H1 (cell line): ENCODE measurements at regions not wholly inside any gene's neighbourhood (a gene's known extent, or its start where the extent isn't known, plus 50 kb on each side); places are given as distances from the start of the nearest gene placed in this dataset. TPM values are rescaled to one million over a fixed set of nuclear protein-coding genes. Genes with fewer than 3 reads are reported as not detected.

ENCODE experiments used
- CTCF ChIA-PET: fragments of 300-600 bp; sonication (Branson Sonifier 250); formaldehyde crosslinking; loops from one replicate; lab custom pipeline; 2021; ENCODE audit not compliant: partially characterized antibody; lab: Charles Lee
- POLR2A ChIA-PET: fragments of 300-600 bp; sonication (Branson Sonifier 250); formaldehyde crosslinking; loops from one replicate; lab custom pipeline; 2021; ENCODE audit warnings: inconsistent platforms; ENCODE audit not compliant: partially characterized antibody; lab: Charles Lee
- DNase-seq, 2 experiments: peaks; one replicate each; pipeline versions ENCODE4 v3.0.0 to v3.0.0-alpha.2; 2010 to 2022; ENCODE audit warnings: low spot score in 2 of 2, low read depth in 1 of 2, mixed read lengths in 1 of 2
- FAIRE-seq: peaks from 2 replicates; lab custom pipeline; 2011; peaks lifted over from hg19 to GRCh38; lab: Jason Lieb, UNC
- H2AFZ ChIP-seq: 2 replicates; pipeline ENCODE4 v1.8.1; 2012; ENCODE audit warnings: low read length, inconsistent platforms
- H2AK5ac ChIP-seq: 2 replicates; pipeline ENCODE4 v1.6.1; 2013; ENCODE audit warnings: low read depth, low read length
- H2BK120ac ChIP-seq: replicated peaks from 2 replicates; pipeline ENCODE3; 2013; ENCODE audit warnings: low read depth, low read length, inconsistent platforms
- H2BK12ac ChIP-seq: 2 replicates; pipeline ENCODE4 v1.6.1; 2013; ENCODE audit warnings: low read depth, low read length
- H2BK15ac ChIP-seq: 2 replicates; pipeline ENCODE4 v1.6.1; 2013; ENCODE audit warnings: low read length
- H2BK20ac ChIP-seq: 2 replicates; pipeline ENCODE4 v1.6.1; 2013; ENCODE audit warnings: low read length
- H2BK5ac ChIP-seq: 2 replicates; pipeline ENCODE4 v1.6.1; 2013; ENCODE audit warnings: low read depth, low read length
- H3K14ac ChIP-seq: 2 replicates; pipeline ENCODE4 v1.6.1; 2013; ENCODE audit warnings: inconsistent platforms; ENCODE audit not compliant: insufficient read length
- H3K18ac ChIP-seq: 2 replicates; pipeline ENCODE4 v1.6.1; 2013; ENCODE audit warnings: low read length; ENCODE audit errors: extremely low read depth
- H3K23ac ChIP-seq: 2 replicates; pipeline ENCODE4 v1.6.1; 2013; ENCODE audit warnings: inconsistent platforms; ENCODE audit not compliant: insufficient read length
- H3K23me2 ChIP-seq: 2 replicates; pipeline ENCODE4 v1.6.1; 2013; ENCODE audit warnings: low read depth, low read length
- H3K27ac ChIP-seq: 2 replicates; pipeline ENCODE4 v1.6.1; 2011; ENCODE audit warnings: low read depth, low read length, inconsistent platforms
- H3K27me3 ChIP-seq, 4 experiments: replicated peaks in 1 of 4; 1 replicate in 1 of 4; 2 replicates in 3 of 4; pipeline versions ENCODE4 v1.6.1 to v1.8.1; 2011 to 2013; ENCODE audit warnings: low read length in 3 of 4, mild to moderate bottlenecking in 3 of 4, inconsistent platforms in 2 of 4, mixed read lengths in 2 of 4, moderate library complexity in 1 of 4; ENCODE audit not compliant: control insufficient read depth in 3 of 4, insufficient read depth in 3 of 4; ENCODE audit errors: extremely low read depth in 1 of 4
- H3K36me3 ChIP-seq, 4 experiments: 2 replicates each; pipeline versions ENCODE4 v1.6.1 to v1.8.1; 2011 to 2013; ENCODE audit warnings: mild to moderate bottlenecking in 4 of 4, low read length in 3 of 4, moderate library complexity in 2 of 4, control low read depth in 1 of 4, inconsistent platforms in 1 of 4; ENCODE audit not compliant: insufficient read depth in 4 of 4, control insufficient read depth in 2 of 4
- H3K4ac ChIP-seq: replicated peaks from 2 replicates; pipeline ENCODE3; 2013; ENCODE audit warnings: low read length, low read depth, mixed read lengths, inconsistent platforms; ENCODE audit not compliant: insufficient read length
- H3K4me1 ChIP-seq, 4 experiments: replicated peaks in 1 of 4; 1 replicate in 1 of 4; 2 replicates in 3 of 4; pipeline versions ENCODE4 v1.6.1 to v1.8.1; 2011 to 2013; ENCODE audit warnings: low read length in 3 of 4, inconsistent platforms in 2 of 4, mixed read lengths in 1 of 4; ENCODE audit not compliant: insufficient read depth in 4 of 4, control insufficient read depth in 3 of 4
- H3K4me2 ChIP-seq, 2 experiments: 2 replicates each; pipeline versions ENCODE4 v1.6.1 to v1.8.1; 2011 to 2013; ENCODE audit warnings: low read depth in 2 of 2, low read length in 2 of 2, control low read depth in 1 of 2, inconsistent platforms in 1 of 2, mild to moderate bottlenecking in 1 of 2; ENCODE audit not compliant: insufficient read depth in 1 of 2
- H3K4me3 ChIP-seq, 4 experiments: fragments of 200-600, 300-600 bp in 1 of 4; sonication (generic), shearing (Covaris generic), sonication (Bioruptor Twin) in 1 of 4; 2 replicates each; pipeline versions ENCODE4 v1.5.1 to v1.8.1; 2011 to 2016; ENCODE audit warnings: low read length in 4 of 4, low read depth in 3 of 4, control low read depth in 2 of 4, inconsistent platforms in 2 of 4, mild to moderate bottlenecking in 2 of 4, mixed read lengths in 1 of 4, moderate library complexity in 1 of 4; ENCODE audit not compliant: insufficient read depth in 2 of 4; ENCODE audit errors: extremely low read depth in 1 of 4
- H3K56ac ChIP-seq: replicated peaks from 2 replicates; pipeline ENCODE3; 2013; ENCODE audit warnings: low read depth, mild to moderate bottlenecking, mixed read lengths, low read length, inconsistent platforms; ENCODE audit not compliant: insufficient read length
- H3K79me1 ChIP-seq: 2 replicates; pipeline ENCODE4 v1.6.1; 2013; ENCODE audit warnings: low read depth, low read length, control low read depth
- H3K79me2 ChIP-seq, 2 experiments: 2 replicates each; pipeline versions ENCODE4 v1.6.1 to v1.8.1; 2012 to 2013; ENCODE audit warnings: low read length in 2 of 2, mild to moderate bottlenecking in 2 of 2, inconsistent platforms in 1 of 2; ENCODE audit not compliant: insufficient read depth in 2 of 2, control insufficient read depth in 1 of 2
- H3K9ac ChIP-seq, 4 experiments: replicated peaks in 1 of 4; 1 replicate in 1 of 4; 2 replicates in 3 of 4; pipeline versions ENCODE4 v1.6.1 to v1.8.1; 2011 to 2013; ENCODE audit warnings: low read depth in 3 of 4, low read length in 3 of 4, control low read depth in 2 of 4, mild to moderate bottlenecking in 2 of 4, moderate library complexity in 2 of 4, inconsistent platforms in 1 of 4; ENCODE audit errors: extremely low read depth in 1 of 4
- H3K9me3 ChIP-seq, 2 experiments: 2 replicates each; pipeline versions ENCODE4 v1.6.1 to v1.8.1; 2012 to 2013; ENCODE audit warnings: mild to moderate bottlenecking in 2 of 2, moderate library complexity in 2 of 2, control low read depth in 1 of 2, inconsistent platforms in 1 of 2, low read depth in 1 of 2, low read length in 1 of 2, mixed read lengths in 1 of 2; ENCODE audit not compliant: insufficient read depth in 2 of 2
- H4K20me1 ChIP-seq, 2 experiments: replicated peaks in 1 of 2; 2 replicates each; pipeline versions ENCODE3 to v1.8.1; 2011 to 2013; ENCODE audit warnings: inconsistent platforms in 2 of 2, low read length in 2 of 2, mild to moderate bottlenecking in 1 of 2; ENCODE audit not compliant: insufficient read depth in 2 of 2, control insufficient read depth in 1 of 2
- H4K5ac ChIP-seq: 2 replicates; pipeline ENCODE4 v1.6.1; 2013; ENCODE audit warnings: low read length, low read depth, mixed read lengths, inconsistent platforms; ENCODE audit not compliant: insufficient read length
- H4K8ac ChIP-seq: 2 replicates; pipeline ENCODE4 v1.8.0; 2013; ENCODE audit warnings: mild to moderate bottlenecking, moderate library complexity, low read length, inconsistent platforms; ENCODE audit not compliant: insufficient read depth; ENCODE audit errors: extremely low read depth
- H4K91ac ChIP-seq: replicated peaks from 2 replicates; pipeline ENCODE3; 2013; ENCODE audit warnings: low read length, mixed read lengths, inconsistent platforms; ENCODE audit not compliant: insufficient read length
- TAF1 ChIP-seq: IDR thresholded peaks from 2 replicates; pipeline ENCODE4 v1.6.1; 2011; ENCODE audit warnings: mild to moderate bottlenecking, low read depth, low read length
- WGBS, 2 experiments: shearing (Covaris generic) in 1 of 2; methylation state at CpG; one replicate each; pipeline versions ENCODE4 v1.1.6 to v1.1.7; 2013 to 2015; ENCODE audit warnings: low lambda C conversion rate in 2 of 2, mixed read lengths in 2 of 2, inconsistent platforms in 1 of 2, low coverage in 1 of 2, missing lambda C conversion rate in 1 of 2; ENCODE audit not compliant: insufficient replicate concordance in 2 of 2, insufficient coverage in 1 of 2, insufficient read length in 1 of 2; ENCODE audit errors: extremely low coverage in 1 of 2, missing lambda C conversion rate in 1 of 2; 5-methylcytosine and 5-hydroxymethylcytosine counted together
- small RNA-seq: library from polyadenylated mRNA; stranded (forward); fragments of <200 nt; extraction: miRNeasy Mini kit (QIAGEN cat#:217004); gene quantifications from one replicate; pipeline ENCODE3, GENCODE V24; 2013; ENCODE audit not compliant: insufficient read depth

- H3K23ac ChIP-seq = no peak overlapping the region
- H2AK5ac ChIP-seq = no peak overlapping the region
- 86% methylated on average over 3 of the region's 3 CpGs; no CpG with 5 or more reads in 1 of the 2 experiments for WGBS, 2 experiments
- H3K14ac ChIP-seq = no peak overlapping the region
- CTCF ChIA-PET = no interaction called here
- H2BK5ac ChIP-seq = no peak overlapping the region
- no peak overlapping the region for H2AFZ ChIP-seq
- no peak overlapping the region for H3K18ac ChIP-seq
- H2BK12ac ChIP-seq = no peak overlapping the region
- no peaks in the 10 kb centered on the region for H3K27me3 ChIP-seq
- H4K5ac ChIP-seq = no peak overlapping the region
- no peak overlapping the region for H3K4ac ChIP-seq
- no peak overlapping the region for H2BK120ac ChIP-seq
- no peaks in the 10 kb centered on the region for H3K79me1 ChIP-seq
- H2BK20ac ChIP-seq = no peak overlapping the region
- H3K79me2 ChIP-seq = no peaks in the 10 kb centered on the region
- H3K4me3 ChIP-seq = no peak overlapping the region
- H3K4me1 ChIP-seq = peaks cover 0 to 4% (median 3%) of the 10 kb centered on the region in 4 experiments; a peak in 2 of 7 replicates
- no peak for TF ChIP-seq TAF1
- POLR2A ChIA-PET = interaction anchor here (1.1 kb wide), 1 partner anchor 10 kb away, joined by 3 read pairs; no protein-coding TSS in a partner anchor
- H2BK15ac ChIP-seq = no peak overlapping the region
- no peaks in the 10 kb centered on the region for H4K20me1 ChIP-seq
- H3K56ac ChIP-seq = no peak overlapping the region
- no peak overlapping the region for H3K27ac ChIP-seq
- FAIRE-seq (no peak), DNase-seq (no peak)
- no peak overlapping the region for H4K8ac ChIP-seq
- H3K4me2 ChIP-seq = no peak overlapping the region
- H3K9ac ChIP-seq = no peak overlapping the region
- no peak overlapping the region for H4K91ac ChIP-seq
- H3K9me3 ChIP-seq = peaks cover 0 to 3% of the 10 kb centered on the region in 2 experiments; a peak in 1 of 4 replicates
- H3K23me2 ChIP-seq = no peaks in the 10 kb centered on the region; the same call in 1 of the 2 replicates
- H3K36me3 ChIP-seq = no peaks in the 10 kb centered on the region
These were observed 52.1 kb upstream of the KAZN start for GRCh38 chr1:14546416-14546815.

Small RNA genes lying in the stretch of these regions (small RNA-seq; reads per million reads assigned to genes)
- not detected for gene RNU6-1265P
